ENCODE measurements at regions not wholly inside any gene's neighbourhood (a gene's known extent, or its start where the extent isn't known, plus 50 kb on each side); places are given as distances from the start of the nearest gene placed in this dataset.
"Not testable (repeated sequence)": the region's sequence is repeated elsewhere in the genome, so short reads cannot be mapped to it uniquely, and the experiment has no call there.

GRCh38 chr4:128630871-128631270 is 178.6 kb upstream of the JADE1 start:
- H3K4me3 Mint-ChIP-seq: no peak overlapping the region
- H3K4me1 Mint-ChIP-seq: peaks cover 13% of the 10 kb centered on the region
- no peaks in the 10 kb centered on the region for H3K9me3 Mint-ChIP-seq
- no peak for TF ChIP-seq CTCF (conservative IDR thresholded peaks at IDR 0.05)
- no peak overlapping the region for H3K27ac Mint-ChIP-seq (ENCODE audit: unreplicated experiment)
- no peak for DNase-seq (ENCODE audit: low read depth, low spot score)
- H3K36me3 Mint-ChIP-seq (ENCODE audit: low read depth): no peaks in the 10 kb centered on the region
- no peaks in the 10 kb centered on the region for H3K27me3 Mint-ChIP-seq (ENCODE audit: low read depth)

- Mint-ChIP-seq H3K4me3 (no peak overlapping the region), H3K27ac (ENCODE audit: unreplicated experiment) (no peak overlapping the region), H3K4me1 (no peaks in the 10 kb centered on the region), H3K36me3 (ENCODE audit: low read depth) (peaks cover 7% of the 10 kb centered on the region), H3K9me3 (peaks cover 13% of the 10 kb centered on the region), H3K27me3 (ENCODE audit: low read depth) (no peaks in the 10 kb centered on the region)
- no peak for TF ChIP-seq CTCF (conservative IDR thresholded peaks at IDR 0.05)
- no peak for DNase-seq (ENCODE audit: low read depth, low spot score)
Measured at GRCh38 chr4:128623508-128624215, 185.8 kb upstream of the JADE1 start.

DNA sequence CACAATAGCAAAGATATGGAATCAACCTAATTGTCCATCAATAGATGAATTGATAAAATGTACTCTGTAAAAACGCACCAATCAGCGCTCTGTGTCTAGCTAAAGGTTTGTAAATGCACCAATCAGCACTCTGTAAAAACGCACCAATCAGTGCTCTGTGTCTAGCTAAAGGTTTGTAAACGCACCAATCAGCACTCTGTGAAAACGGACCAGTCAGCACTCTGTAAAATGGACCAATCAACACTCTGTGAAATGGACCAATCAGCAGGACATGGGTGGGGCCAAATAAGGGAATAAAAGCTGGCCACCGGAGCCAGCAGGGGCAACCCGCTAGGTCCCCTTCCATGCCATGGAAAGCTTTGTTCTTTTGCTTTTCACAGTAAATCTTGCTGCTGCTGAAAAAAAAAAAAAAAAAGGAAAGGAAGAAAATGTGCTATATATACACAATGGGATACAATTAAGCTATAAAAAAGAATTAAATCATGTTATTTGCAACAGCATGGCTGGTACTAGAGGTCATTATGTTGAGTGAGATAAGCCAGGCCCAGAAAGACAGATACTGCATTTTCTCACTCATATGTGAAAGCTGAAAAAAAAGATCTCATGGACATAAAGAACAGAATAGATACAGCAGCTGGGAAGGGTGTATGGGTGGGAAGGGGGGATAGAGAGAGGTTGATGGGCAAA is 189.1 kb upstream of the JADE1 start:
- DNase-seq (ENCODE audit: low read depth, low spot score); H3K4me1 Mint-ChIP-seq; H3K27ac Mint-ChIP-seq (ENCODE audit: unreplicated experiment): not testable (repeated sequence)

GRCh38 chr4:128615197-128615596 is 194.3 kb upstream of the JADE1 start:
- Mint-ChIP-seq H3K27me3 (ENCODE audit: low read depth) (no peaks in the 10 kb centered on the region), H3K9me3 (peaks cover 13% of the 10 kb centered on the region), H3K4me1 (peaks cover 4% of the 10 kb centered on the region), H3K27ac (ENCODE audit: unreplicated experiment) (no peak overlapping the region), H3K4me3 (no peak overlapping the region), H3K36me3 (ENCODE audit: low read depth) (peaks cover 4% of the 10 kb centered on the region)
- TF ChIP-seq CTCF (conservative IDR thresholded peaks at IDR 0.05): no peak
- DNase-seq (ENCODE audit: low read depth, low spot score): no peak

More for the DNA sequence above, 189.1 kb upstream of the JADE1 start:
- H3K9me3 Mint-ChIP-seq: peaks cover 17% of the 10 kb centered on the region
- H3K27me3 Mint-ChIP-seq (ENCODE audit: low read depth); H3K36me3 Mint-ChIP-seq (ENCODE audit: low read depth); H3K4me3 Mint-ChIP-seq: not testable (repeated sequence)

- H3K9me3 Mint-ChIP-seq: no peaks in the 10 kb centered on the region
- no peak overlapping the region for H3K4me3 Mint-ChIP-seq
- no peak for TF ChIP-seq CTCF (conservative IDR thresholded peaks at IDR 0.05)
- peaks cover 4% of the 10 kb centered on the region for H3K4me1 Mint-ChIP-seq
- H3K27me3 Mint-ChIP-seq (ENCODE audit: low read depth): no peaks in the 10 kb centered on the region
- no peak for DNase-seq (ENCODE audit: low read depth, low spot score)
- H3K27ac Mint-ChIP-seq (ENCODE audit: unreplicated experiment): no peak overlapping the region
- no peaks in the 10 kb centered on the region for H3K36me3 Mint-ChIP-seq (ENCODE audit: low read depth)
Measured at GRCh38 chr4:128608006-128608405, 201.5 kb upstream of the JADE1 start.

- Mint-ChIP-seq H3K27ac (ENCODE audit: unreplicated experiment) (peak overlapping the region; percentile 69), H3K9me3 (no peaks in the 10 kb centered on the region), H3K36me3 (ENCODE audit: low read depth) (no peaks in the 10 kb centered on the region), H3K27me3 (ENCODE audit: low read depth) (no peaks in the 10 kb centered on the region), H3K4me3 (no peak overlapping the region), H3K4me1 (peaks cover 10% of the 10 kb centered on the region)
- DNase-seq (ENCODE audit: low read depth, low spot score): no peak
- no peak for TF ChIP-seq CTCF (conservative IDR thresholded peaks at IDR 0.05)
Measured at GRCh38 chr4:128606173-128606572, 203.3 kb upstream of the JADE1 start.

All from neural crest cell (in vitro differentiated cells).